Kidney tubule cell (primary cell): ENCODE measurements at regions not wholly inside any gene's neighbourhood (a gene's known extent, or its start where the extent isn't known, plus 50 kb on each side); places are given as distances from the start of the nearest gene placed in this dataset.
"Not testable (repeated sequence)": the region's sequence is repeated elsewhere in the genome, so short reads cannot be mapped to it uniquely, and the experiment has no call there.

Experiments used
- DNase-seq: peaks from one replicate; pipeline ENCODE4 v3.0.0-alpha.2; 2018; ENCODE audit warnings: low spot score

DNA sequence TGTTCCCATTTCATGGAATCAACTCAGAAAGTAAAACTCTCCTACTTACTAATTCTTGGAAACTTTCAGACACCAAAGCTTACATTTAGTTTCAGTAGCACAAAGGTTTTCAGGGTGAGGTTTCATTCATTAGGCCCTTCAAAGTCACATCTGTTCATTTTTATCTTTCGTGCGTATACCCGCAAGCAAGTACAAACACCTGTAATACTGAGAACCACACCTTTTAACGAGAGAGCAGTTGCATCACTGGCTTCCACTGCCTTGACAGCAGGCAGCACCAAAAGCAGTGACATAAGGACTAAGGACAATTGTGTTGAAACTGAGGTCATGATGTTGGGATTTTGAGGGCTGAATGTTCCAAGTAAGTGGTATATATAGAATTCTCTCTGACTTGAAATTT lies 60.5 kb downstream of the GOLGA6L22 start:
- DNase-seq: not testable (repeated sequence)

DNA sequence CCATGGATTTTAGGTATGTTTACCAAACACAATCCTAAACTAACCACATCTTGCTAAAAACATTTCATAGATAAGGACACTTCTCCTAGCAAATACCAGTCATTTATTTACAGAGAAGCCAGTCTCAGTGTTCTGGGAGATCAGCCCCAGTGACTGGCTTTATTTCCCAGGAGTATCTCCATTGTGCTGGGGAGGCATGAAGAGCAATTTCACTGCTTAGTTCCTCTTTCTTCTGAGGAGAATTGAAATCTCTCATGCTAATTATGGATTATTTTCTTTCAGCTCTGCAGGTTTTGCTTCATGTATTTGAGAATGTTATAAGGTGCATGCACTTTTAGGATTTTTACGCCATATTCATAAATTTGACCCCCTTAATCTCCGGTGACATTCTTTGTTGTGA lies 67.8 kb downstream of the GOLGA6L22 start:
- DNase-seq: not testable (repeated sequence)

GRCh38 chr15:22527016-22527415 lies 68.3 kb downstream of the GOLGA6L22 start:
- DNase-seq: not testable (repeated sequence)

GRCh38 chr15:22529200-22529599 lies 70.5 kb downstream of the GOLGA6L22 start:
- not testable (repeated sequence) for DNase-seq

GRCh38 chr15:22559701-22560100 lies 101.0 kb downstream of the GOLGA6L22 start:
- not testable (repeated sequence) for DNase-seq

- DNase-seq: not testable (repeated sequence)
These were observed 103.0 kb downstream of the GOLGA6L22 start for GRCh38 chr15:22561716-22562115.

- not testable (repeated sequence) for DNase-seq
These were observed 107.8 kb downstream of the GOLGA6L22 start for GRCh38 chr15:22566510-22566909.

GRCh38 chr15:22569486-22569885 lies 110.8 kb downstream of the GOLGA6L22 start:
- not testable (repeated sequence) for DNase-seq

- DNase-seq: not testable (repeated sequence)
These were observed 113.5 kb downstream of the GOLGA6L22 start for GRCh38 chr15:22572152-22572735.

DNA sequence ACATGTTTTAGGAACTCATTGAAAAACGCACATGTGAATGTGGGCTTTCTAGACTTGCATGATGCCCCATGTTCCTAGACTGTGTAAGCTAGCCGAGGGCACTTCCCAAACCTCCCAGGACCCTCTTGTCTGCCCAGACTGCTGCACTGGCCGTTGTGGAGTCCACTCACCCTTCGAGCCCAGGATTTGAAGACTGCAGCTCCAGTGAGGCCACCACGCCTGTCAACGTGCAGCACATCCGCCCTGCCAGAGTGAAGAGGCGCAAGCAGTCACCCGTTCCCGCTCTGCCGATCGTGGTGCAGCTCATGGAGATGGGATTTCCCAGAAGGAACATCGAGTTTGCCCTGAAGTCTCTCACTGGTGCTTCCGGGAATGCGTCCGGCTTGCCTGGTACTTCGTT lies 114.1 kb downstream of the GOLGA6L22 start:
- DNase-seq: not testable (repeated sequence)

- not testable (repeated sequence) for DNase-seq
These were observed 119.1 kb downstream of the GOLGA6L22 start for GRCh38 chr15:22577828-22578227.

- not testable (repeated sequence) for DNase-seq
These were observed 120.5 kb downstream of the GOLGA6L22 start for GRCh38 chr15:22579213-22579612.

GRCh38 chr15:22587391-22587790 lies 128.7 kb downstream of the GOLGA6L22 start:
- DNase-seq: not testable (repeated sequence)

DNA sequence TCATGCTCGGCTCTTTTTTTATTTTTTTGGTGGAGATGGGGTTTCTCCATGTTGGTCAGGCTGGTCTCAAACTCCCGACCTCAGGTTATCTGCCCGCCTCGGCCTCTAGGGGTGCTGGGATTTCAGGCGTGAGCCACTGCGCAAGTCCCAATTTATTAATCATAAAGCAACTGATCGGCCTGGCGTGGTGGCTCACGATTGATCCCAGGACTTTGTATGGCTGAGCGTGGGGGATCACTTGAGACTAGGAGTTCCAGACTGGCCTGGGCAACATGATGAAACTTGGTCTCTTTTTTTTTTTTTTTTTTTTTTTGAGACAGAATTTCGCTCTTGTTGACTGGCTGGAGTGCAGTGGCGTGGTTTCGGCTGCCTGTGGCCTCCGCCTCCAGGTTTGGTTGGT lies 139.8 kb downstream of the GOLGA6L22 start:
- not testable (repeated sequence) for DNase-seq

GRCh38 chr15:22599526-22600320 lies 141.0 kb downstream of the GOLGA6L22 start:
- not testable (repeated sequence) for DNase-seq

GRCh38 chr15:22616976-22617375 lies 158.3 kb downstream of the GOLGA6L22 start:
- DNase-seq: not testable (repeated sequence)

GRCh38 chr15:22631789-22632188 lies 154.7 kb upstream of the NIPA1 start:
- DNase-seq: not testable (repeated sequence)

DNA sequence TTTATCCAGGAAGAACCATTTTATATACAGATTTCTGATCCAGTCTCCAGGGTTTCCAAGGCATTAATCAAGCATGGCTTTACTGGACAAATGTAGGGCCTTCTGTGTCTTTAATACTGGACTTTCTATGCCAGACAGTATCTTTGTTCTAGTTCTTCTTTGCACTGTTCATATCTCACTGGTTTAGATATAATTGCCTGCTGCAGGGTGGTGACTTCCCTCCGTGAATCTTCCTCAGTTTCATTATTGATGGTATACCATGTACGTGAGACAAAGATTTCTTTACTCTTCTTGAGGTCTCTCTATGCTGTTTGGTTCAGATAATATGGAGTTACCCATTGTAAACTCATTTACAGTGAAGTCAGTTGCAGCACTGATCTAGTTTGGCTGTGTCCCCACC lies 146.5 kb upstream of the NIPA1 start:
- not testable (repeated sequence) for DNase-seq

DNA sequence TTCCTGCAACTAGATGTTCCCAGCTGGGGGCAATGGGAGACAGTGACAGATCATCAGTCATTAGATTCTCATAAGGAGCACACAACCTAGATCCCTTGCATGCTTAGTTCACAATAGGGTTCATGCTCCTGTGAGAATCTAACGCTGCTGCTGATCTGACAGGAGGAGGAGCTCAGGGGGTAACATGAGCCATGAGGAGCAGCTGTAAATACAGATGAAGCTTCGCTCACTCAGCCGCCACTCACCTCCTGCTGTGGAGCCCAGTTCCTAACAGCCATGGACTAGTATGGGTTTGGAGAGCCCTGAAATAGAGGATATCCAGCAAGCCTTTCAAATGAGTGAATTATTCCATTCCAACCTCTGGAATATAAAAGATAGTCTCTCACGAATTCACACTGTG lies 137.0 kb upstream of the NIPA1 start:
- not testable (repeated sequence) for DNase-seq

GRCh38 chr15:22651179-22651578 lies 135.3 kb upstream of the NIPA1 start:
- DNase-seq: not testable (repeated sequence)

- peak; percentile 57 for DNase-seq
These were observed 122.0 kb upstream of the NIPA1 start for GRCh38 chr15:22664294-22665058.

DNA sequence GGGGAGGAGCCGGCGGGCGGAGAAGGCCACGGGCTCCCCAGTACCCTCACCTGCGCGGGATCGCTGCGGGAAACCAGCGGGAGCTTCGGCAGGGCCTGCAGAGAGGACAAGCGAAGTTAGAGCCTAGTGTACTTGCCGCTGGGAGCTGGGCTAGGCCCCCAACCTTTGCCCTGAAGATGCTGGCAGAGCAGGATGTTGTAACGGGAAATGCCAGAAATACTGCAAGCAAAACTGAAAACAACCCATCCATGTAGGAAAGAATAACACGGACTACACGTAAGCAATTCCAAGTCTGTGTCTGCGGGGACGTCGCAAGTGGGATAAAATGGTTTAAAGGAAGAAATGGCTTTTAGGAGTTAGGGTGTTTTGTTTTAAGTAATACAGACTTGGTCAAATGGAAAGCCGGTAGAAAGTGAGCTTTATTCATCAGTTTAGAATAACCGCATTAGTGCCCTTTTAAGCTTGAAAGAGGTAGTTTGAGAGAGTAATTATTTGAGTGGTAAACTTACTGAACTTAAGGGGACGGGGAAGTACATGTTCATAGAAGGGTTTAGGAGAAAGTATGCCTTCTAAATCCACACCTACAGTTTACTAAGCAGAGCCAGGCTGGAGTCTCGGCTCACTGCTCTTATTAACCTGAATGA lies 121.3 kb upstream of the NIPA1 start:
- DNase-seq: peak; percentile 73
